GDM1 (cell line): ENCODE measurements at regions not wholly inside any gene's neighbourhood (a gene's known extent, or its start where the extent isn't known, plus 50 kb on each side); places are given as distances from the start of the nearest gene placed in this dataset.

Source experiments
- DNase-seq: peaks from one replicate; lab custom pipeline; 2025; lab: John Stamatoyannopoulos, UW

DNA sequence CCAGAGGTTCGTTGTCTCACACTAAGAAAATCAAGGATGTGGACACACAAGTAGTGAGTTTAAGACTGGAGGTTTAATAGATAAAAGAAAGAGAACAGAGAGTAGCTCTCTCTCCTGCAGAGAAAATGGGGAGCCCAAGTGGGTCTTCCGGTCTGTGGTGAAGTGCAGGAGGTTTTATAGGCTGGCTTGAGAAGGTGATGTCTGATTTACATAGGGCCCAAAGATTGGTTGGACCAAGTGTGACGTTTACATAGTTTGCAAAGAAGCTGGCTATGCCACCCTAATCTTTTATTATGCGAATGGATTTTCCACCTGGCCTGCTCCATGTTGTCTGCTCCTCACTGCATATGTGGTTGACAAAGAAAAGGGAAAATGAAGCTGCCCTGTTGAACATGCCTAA lies 430.4 kb upstream of the TRIB2 start:
- DNase-seq: no peak

DNA sequence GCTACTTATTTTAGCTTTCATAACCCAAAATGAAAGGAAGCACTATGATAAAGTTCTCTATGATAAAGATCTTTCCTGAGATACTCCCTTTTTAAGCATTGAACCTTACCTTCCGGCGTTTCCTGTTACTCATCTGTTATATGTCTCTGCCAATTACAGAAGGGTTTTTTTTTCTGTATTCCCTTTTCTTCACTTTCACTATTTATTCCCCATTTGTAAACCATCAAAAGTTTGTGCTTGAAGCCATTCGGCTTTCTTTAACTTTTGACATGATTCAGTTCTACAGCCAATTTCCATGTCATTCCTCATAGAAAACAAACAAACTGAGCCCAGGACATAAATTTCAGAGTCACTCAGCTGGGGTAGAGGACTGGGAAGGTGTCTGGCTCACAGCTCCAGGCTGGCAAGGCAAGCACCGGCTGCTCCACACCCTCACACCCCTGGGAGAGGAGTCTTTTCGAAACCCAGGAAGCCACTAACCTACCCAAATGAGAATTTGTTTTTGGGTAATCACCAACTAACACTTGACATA lies 429.4 kb upstream of the TRIB2 start:
- no peak for DNase-seq

DNA sequence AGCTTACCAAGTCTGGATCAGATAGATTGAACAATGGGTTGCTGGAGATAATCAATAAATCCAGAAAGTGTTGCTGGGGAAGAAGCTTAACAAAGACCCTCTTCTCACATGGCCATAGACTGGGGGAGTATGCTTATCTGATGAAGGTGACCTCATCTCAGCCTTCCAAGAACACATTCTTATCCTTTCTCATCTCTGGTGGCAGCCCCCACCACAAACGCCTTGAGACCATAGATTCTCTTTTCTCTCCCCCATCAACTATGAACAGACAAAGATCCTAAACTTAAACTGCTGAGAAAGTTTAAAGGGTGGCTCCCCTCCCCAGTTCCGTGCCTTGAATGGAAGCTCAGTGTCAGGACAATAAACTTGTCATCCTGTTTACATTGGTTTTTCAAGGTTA lies 428.7 kb upstream of the TRIB2 start:
- DNase-seq: no peak

DNA sequence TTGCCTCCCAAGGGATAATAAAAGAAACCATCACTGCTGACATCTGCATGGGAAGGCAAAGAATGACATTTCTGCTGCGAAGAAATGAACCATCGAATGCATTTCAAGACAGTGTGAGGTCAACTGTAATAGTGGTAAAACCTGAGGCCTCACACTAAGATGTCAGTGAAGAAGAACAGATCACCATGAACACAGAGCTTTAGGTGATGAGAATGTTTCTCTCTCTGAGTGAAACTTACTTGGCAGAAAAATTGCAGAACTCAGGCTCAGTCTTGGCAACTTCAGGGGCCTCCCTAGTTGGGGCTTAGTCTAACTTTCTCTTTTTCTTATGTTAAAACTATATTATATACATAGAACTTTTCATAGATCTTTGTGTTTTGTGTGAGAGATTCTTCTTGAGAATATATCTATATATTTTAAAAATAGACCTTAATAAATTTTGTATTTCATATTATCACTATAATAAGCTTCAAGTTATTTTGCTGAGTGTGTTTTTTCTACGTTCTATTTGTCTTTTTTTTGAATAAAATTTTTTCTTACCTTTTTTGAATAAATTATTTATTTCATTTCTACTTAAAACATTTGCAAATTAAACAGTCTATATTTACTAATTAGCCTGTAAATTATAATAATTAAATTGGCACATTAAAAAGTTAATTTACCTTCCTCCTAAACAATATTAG lies 427.5 kb upstream of the TRIB2 start:
- no peak for DNase-seq

DNA sequence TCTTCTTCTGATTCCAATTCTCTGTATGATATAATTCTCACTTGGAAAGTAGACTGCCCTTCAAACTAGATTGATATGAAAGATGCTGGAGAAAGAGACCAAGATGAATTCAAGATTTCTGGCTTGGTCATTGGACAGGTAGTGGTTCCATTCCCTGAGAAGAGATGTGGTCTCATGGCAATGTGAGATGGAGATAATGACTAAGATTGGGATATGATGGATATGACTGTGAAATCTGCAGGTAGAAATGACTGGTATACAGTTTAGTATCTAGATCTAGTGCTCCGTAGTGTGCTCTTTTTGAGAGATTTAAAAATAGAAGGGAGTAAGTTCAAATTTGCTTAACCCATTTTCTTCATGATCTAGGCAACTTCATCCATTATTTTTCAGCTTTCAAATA lies 425.4 kb upstream of the TRIB2 start:
- DNase-seq: no peak

DNA sequence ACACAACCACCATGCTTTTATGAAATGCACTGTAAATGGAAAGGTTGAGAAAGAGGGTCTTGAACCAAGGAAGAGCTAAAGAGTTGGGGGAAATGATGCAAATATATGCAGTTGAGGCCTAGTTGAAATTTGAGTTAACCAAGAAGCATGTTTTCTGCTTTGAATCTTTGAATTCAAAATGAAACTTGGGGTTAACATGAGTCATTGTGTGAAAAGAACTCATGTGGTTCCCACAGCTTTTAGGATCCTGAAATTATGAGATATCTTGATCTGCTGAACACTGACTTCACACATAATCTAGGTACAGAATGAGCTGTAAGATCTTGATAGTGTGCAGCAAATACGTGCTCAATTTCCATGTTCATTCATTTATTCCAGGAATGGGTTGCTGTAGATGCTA lies 422.9 kb upstream of the TRIB2 start:
- DNase-seq: no peak

DNA sequence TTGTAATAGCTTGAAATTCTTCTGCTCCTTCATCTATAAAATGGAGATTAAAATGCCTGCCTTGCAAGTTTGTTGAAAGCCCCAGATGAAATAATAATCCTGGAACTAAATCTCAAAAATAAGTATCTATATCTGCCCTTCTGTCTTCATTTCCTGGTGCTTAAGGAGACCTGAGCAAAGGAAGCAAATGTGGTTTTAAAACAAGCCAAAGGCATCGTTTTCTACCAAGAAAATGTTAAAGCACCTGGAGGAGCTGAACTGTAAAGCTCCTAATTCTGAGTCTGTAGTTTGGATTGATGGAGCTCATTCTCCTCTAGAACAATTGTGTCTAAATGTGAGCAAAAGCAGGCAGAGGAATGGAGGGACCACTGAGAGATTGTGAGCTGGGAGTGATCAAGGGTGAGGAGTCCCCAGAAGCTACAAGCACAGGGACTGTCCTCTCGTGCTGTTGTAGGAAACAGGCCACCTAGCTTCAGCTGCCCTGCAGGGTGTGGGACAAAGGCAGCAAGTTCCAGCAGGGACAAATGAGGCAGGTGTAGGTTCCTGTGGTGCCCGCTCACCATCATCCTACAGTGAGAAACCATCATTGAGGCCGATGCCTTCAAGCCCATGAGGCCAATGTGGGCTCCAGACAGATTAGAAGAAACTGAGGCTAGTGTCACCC lies 420.7 kb upstream of the TRIB2 start:
- DNase-seq: no peak

DNA sequence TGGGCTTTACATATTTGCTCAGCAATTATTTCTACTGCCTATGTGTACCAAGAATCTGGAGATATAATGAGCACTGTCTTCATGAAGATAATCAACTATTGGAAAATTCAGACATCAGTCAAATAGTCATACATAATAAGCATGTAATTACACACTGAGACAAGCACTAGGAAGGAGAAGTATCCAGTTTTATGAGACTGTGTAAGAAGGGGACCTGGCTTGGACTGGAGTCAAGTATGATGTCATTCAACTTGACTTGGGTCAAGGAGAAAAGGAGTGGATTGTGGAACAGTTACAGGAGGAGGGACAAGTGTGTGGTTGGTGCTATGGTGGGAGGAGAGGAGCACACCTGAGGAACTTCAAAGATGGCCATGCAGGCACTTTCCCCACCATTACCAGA lies 419.8 kb upstream of the TRIB2 start:
- DNase-seq: no peak

DNA sequence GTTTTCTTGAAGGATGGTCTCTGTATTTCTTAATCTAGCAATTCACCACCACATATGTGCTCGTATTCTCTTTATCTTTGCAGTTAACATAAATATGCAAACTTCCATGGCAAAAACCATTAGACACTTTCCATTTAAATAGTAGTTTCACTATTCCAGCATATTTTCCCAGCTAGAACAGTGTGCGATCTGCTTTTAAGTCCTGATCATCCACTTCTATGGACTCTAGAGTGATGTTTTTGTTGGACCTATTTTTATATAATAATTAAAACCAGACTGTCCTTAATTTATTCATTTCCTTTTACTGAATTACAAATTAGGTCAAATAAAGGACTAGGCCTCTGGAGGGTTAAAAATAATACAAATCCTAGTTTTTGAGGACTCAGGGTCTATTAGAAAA lies 418.4 kb upstream of the TRIB2 start:
- DNase-seq: no peak

DNA sequence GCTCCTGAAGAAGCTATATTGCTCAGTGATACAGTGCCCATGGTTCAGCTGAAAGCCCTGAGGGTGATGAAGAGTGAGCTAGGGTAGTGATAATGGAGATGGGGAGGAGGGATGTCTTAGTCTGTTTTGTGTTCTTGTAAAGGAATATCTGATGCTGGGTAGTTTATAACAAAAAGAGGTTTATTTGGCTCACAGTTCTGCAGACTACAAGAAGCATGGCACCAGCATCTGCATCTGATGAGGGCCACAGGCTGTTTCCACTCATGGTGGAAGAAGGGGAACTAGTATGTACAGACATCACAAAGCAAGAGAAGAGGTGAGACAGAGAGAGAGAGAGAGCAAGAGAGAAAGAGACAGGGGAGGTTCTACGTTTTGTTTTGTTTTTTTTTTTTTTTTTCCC lies 417.3 kb upstream of the TRIB2 start:
- no peak for DNase-seq

DNA sequence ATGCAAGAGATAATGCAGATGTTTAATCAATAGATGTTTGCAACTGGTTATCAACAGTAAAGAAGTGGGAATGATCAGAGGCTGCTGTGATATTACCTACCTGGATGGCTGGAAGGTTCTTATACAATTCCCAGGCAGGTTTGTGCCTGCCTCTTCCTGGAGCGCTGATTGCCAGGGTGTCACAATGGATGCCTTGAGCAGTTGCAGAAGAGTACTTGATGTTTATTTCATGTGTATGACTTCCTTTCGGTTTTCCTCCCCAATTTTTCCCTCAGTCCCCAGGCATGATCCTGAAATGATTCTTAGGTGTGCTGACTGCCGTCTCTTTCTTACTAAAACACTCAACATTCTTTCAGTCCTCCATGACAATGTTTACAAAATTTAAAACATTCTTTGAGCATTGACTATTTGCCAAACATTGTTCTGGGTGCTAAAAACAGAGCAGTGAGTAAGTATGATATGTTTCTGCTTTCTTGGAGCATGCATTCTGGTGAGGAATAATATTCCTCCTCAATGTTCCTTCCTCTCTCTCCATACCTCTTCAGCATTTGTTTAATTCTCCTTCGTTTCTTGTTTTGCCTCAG lies 416.6 kb upstream of the TRIB2 start:
- DNase-seq: no peak

DNA sequence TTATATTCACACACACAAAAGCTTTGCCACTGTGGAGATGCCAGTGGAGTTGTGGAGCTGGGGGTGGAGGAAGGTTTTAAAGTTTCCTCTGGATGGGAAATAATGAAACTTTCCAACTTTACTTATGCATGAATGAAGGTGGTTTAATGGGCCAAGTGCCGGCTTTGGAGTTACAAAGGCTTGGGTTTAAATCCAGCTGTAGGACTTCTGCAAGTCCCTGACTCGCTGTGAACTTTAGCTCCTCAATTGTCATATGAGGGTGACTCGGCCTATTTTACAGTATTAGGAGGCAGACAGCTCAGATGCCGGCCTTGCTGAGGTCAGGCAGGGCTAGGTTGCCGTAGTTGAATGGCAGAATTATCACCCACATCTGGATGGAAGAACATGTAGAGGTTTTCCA lies 415.8 kb upstream of the TRIB2 start:
- DNase-seq: no peak

DNA sequence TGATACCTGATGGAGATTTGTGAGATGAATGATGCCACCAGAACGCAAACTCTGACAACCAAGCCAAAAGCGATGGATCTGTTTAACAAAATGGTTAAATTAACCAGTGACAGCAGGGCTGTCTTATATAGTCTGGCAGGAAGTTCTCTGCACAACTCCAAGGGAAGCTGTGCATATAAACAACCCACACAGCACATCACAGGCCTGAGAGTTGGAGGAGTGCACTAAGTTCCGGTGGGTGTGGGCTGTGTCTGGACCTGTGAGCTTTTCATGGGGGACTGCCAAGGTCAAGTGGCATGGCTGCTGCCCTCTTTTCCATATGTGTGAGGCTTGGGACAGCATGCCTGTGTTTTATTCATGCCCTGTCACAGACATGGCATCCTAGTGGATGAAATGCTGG lies 414.6 kb upstream of the TRIB2 start:
- DNase-seq: no peak

DNA sequence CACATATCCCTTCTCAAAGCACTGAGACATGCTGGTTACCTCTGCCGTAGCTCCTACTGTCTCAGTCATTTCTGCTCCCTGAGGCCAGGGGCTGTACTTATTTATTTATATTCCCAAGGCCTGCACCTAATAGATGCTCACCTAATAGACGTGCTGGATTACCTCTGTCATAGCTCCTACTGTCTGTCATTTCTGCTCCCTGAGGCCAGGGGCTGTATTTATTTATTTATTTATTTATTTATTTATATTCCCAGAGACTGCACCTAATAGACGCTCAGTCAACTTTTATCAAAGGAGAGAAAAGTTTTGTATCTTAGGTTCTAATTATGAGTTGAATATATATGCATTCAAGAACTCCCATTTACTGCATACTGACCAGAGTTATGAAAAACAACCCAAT lies 414.0 kb upstream of the TRIB2 start:
- no peak for DNase-seq

DNA sequence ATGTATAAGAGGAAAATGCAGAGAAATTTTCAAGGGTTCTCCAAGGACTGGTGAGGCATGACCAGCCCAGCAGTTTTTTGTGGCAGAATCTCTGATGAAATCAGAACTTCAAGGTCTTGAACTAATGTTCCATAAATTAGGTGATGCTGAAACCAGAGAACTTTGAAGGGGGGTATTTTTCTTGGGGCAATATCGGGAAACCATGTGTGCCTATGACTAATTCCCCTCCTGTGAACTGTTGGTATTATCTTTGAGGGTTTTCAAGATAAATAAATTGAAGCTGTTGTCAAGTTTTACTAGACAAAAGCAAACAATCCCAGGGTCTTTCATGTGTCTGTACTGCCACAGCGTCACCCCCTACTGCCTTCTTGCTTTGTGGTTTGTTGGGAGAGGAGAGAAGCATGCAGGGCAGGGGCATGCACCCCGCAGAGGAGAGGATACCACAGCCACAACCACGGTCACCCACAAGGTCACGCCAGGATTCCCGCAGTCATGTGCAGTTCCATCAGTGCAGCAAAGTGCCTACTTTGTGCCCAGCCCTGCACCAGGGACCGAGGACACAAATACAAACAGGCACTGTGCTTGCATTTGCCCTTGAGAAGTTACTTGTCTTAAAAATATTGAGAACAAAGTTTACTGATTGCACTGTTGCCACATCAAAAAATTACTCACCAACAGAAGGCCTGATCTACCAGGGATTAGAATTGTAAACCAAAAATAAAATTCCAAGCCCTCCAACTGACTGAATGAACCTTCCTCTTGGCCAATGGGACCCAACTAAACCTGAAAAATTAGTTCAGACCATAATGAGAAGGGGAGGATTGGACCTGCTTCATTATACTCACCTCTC lies 413.3 kb upstream of the TRIB2 start:
- no peak for DNase-seq

DNA sequence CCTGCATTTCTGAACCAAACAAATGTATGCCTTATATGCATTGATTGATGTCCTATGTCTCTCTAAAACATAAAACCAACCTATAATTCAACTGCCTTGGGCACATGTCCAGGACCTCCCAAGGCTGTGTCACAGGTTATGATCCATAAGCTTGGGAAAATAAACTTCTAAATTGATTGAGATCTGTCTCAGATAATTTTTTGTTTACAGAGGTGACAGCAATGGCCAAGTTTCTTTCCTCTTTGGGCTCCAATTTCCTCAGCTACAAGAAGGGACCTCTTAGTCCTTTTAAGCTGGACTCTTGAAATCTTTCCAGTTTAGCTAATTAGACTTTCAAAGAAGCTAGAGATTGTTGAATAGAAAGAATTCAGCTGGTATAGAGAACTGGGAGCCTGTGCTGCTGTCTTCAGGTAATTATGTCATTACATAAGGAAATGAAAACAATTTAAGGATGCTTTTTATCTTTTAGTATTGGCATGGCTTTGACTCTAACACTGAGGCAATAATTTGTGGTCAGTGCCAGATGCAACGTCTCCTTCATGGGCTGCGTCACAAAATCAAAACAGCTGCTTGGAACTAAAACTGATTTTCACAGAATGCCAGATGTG lies 412.1 kb upstream of the TRIB2 start:
- DNase-seq: no peak

DNA sequence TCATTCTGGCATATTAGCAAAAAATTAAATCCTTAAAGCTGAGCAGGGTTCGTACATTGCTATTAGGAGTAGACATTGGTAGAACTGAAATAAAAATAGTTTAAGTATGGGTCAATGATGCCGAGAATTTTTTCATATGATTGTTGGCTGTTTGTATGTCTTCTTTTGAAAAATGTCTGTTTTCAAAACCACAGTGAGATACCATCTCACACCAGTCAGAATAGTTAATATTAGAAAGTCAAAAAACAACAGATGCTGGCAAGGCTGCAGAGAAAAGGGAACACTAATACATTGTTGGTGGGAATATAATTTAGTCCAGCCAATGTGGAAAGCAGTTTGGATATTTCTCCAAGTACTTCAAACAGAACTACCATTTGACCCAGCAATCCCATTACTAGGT lies 410.8 kb upstream of the TRIB2 start:
- DNase-seq: no peak

DNA sequence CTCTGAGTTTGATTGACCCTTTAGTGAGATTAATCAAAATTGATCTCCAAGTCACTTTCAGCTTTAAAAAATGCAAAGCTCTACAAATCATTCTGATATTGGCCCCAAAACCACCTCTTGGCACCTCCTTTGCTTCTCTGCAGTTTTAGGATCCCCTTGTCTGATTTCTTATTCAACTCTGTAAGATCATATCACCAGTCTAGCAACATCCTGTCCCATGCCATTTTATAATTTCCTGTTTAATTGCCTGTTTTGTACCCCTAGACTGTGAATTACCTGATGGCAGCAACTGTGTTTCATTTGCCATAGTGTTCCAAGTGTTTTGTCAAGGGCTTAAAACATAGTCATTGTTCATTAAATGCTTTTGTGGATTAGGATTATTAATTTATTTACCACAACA lies 406.3 kb upstream of the TRIB2 start:
- no peak for DNase-seq

DNA sequence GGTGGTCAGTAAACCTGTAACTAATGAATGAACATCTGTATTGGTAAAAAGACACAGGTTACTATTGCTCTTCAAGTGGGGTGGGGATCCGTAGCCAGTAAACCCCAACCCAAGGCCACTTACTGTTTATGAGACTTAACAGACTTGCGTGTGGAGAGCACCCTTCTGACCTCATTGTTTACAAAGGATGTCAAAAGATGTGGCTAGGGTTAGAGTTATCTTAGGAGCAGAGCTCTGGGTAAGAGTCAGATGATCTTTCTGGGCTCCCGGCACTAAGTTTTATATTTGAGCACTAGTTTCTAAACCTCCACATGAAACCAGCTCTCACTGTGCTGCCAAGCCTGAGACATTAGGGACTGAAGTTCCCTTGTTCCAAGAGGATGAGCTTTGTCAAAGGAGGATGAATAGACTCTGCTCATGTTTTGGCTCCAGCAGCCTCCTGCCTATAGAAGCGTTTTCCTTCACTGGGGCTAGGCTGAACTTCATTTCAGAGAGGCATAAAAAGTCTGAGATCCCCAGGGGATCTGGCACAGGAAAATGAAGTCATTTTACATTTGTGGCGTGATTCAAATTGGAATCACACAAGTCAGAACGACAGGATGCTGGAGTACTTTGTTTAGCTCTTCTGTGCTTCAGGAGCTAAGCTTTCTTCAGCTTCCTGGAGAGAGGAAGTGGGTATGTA lies 403.1 kb upstream of the TRIB2 start:
- DNase-seq: no peak

DNA sequence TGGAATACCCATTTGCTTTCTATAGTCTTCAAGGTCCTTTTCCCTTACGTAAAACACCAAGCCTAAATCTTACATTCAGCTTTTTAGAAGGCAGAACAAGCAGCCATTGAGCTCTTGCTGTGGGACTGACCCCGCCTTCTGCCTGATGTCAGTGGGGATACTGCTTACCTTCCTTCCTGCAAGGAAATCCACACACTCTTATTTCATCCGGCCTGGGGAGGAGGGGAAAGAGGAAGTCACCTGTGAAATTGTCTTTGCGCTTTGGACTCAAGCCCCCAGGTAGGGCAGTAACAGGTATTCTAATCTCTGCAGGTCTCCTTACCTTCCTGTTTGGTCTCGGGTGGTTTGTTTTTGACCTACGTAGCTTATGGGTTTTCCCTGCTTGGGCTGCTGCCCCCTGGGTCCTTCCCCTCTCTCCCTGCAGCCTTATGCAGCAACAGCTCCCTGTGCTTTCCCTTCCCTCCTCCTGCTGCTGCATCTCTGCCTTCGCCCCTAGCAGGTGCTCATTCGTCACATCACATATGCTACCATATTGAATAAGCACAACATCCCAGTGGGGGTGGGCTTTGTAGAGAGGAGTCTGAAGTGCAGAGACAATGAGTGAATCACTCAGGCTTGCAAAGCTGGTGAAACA lies 402.5 kb upstream of the TRIB2 start:
- DNase-seq: no peak

DNA sequence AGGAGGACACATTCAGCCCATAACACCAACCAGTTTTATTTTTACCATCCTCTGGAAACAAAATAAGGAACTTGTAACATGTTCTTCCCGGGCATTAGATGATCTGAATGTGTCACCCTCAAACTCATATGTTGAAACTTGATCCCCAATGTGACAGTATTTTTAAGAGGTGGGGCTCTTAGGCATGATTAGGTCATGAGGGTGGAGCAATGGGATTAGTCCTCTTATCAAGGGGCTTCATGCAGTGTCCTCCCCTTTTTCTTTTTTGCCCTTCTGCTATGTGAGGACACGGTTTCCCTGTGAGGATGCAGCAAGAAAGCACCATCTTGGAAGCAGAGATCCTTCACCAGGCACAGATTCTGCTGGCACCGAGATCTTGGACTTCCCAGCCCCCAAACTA lies 401.5 kb upstream of the TRIB2 start:
- DNase-seq: no peak
